GM11168 (cell line): ENCODE measurements at regions not wholly inside any gene's neighbourhood (a gene's known extent, or its start where the extent isn't known, plus 50 kb on each side); places are given as distances from the start of the nearest gene placed in this dataset.

Source experiments
- in situ Hi-C: fragments of 300-500 bp; cut with MboI; formaldehyde crosslinking; loops from one replicate; pipeline ENCODE4 v1.12.0; 2022; ENCODE audit warnings: low sequenced_read_pairs; ENCODE audit not compliant: unreplicated experiment

DNA sequence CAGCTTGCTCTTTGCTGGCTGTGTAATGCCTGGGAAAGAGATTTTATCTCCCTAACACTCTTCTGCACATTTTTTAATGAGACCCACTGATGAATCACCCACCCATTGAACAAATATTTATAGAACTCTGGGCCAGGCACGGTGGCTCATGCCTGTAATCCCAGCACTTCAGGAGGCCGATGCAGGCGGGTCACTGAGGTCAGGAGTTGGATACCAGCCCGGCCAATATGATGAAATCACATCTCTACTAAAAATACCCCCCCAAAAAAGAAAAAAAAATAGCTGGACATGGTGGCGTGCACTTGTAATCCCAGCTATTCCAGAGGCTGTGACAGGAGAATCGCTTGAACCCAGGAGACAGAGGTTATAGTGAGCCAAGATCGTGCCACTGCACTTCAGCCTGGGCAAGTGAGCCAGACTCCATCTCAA lies 82.1 kb upstream of the SIRPA start:
- in situ Hi-C loops, result no loop called here

DNA sequence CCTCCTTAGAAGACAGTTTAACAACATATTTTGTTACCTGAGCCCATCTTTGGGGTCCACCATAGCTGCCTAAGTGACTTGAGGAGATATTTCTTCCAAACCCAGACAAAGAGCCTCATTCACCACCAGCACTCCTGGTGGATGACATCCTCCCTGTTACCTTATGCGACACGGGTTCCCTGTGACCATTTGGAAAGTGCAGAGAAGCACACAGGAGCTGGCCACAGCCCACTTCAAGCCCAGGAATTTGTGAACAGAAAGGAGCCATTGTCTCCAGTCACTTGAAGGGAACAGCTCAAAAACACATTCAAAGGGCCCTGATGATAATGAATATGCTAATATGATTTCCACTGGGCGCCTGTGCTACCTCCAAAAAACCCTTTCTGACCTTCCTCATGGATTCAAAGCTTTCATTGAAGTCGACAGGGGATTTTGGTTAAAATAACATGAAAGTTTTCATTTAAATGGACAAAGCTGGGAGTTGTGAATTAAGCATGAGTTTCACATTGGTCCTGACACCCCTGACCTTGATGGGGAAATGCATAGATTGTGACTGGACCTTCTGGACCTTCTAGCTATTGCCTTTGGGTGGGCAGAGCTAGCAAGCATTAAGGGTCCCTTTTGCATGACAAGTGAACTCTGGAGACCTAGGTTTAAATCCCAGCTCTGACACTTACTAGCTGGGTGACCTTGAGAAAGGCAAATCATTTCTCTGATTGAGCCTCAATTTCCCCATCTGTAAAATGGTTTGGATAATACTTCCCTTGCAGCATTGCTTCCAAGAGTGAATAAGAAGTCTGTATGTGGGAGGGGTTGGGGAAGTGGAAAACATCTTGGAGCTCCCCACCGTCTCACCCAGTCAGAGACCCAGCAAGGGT lies 83.3 kb upstream of the SIRPA start:
- in situ Hi-C loops, result no loop called here

DNA sequence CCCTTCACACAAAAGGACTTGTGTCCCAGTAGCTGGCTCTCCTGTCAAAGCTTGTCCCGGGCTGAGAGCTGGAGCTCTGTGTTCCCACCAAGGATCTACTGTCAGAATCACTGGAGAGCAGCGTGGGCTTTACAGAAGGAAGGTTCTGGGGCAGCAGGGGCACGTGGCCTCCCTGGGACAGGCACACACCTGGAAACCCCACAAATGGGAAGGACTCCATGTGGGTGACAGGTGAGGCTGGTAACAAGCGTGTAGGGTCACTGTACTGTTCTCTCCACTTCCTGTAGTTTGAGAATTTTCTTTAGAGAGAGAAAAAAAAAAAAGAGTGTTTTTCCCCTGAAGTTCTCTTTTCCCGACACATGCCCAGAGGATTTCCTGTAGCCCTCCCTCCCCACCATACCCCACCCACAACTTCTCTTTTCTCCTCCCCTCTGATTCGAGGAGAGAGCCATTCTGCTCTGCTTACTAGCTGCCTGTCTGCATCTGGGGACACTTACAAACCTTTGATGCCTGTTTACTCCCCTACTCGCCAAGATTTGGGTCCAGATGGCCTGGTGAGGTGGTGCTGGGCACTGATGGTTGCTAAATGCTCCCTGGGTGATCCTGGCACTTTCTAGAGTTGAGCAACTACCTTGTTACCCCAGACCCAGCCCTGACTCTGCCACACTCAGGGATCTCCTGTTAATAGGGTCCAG lies 84.1 kb upstream of the SIRPA start:
- in situ Hi-C loops, result no loop called here

DNA sequence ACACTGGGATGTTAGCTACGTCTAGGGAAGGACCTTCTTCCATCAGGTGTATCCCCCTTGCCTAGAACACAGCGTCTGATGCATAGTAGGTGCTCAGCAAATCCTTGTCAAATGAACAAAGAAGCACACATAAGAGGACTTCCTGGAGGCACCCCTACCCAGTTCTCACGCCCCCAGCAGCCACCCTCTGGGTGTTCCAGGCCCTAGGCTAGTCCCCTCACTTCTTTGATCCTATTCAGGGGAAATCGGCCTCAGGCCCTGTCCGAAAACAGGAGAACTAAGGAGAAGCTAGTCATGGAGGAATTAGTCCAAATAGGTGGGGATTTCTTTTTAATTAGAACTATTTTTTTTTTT lies 84.7 kb upstream of the SIRPA start:
- in situ Hi-C loops, result no loop called here

DNA sequence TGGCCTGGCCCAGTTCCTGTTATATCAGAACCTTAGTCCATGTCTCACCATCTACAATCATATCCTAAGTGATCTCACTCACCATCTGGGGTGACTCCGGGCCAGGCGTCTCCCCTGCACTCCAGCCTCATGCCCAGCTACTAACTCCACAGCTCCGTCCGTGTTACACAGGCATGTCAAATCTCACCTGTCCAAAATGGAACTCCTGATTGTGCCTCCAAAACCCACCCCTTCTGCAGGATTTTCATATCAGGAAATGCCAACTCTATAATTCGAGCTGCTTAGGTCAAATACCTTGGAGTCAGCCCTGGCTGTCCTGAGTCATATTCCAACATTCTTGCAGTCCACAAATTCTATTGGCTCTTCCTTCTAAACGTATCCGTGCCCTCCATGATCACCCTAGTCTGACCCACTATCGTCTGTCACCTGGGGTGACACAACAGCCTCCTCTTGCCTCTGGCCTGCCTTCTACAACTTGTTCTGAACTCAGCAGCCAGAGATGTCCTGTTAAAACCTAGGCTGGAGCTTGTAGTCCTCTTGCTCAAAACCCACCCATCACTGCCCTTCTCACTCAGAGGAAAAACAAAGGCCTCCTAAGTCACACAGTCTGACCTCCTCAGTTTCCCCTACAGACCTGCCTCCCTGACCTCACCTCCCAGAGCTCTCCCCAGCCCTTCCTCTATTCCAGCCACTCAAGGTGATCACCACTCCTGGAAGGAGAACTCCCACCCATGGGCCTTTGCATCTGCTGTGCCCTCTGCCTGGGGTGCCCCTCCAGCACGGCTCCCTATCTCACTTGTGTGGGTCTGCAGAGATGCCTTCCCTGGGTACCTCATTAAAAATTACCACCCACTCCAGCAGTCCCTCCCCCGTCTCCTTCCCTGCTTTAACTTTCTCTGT lies 85.3 kb upstream of the SIRPA start:
- in situ Hi-C loops, result no loop called here

DNA sequence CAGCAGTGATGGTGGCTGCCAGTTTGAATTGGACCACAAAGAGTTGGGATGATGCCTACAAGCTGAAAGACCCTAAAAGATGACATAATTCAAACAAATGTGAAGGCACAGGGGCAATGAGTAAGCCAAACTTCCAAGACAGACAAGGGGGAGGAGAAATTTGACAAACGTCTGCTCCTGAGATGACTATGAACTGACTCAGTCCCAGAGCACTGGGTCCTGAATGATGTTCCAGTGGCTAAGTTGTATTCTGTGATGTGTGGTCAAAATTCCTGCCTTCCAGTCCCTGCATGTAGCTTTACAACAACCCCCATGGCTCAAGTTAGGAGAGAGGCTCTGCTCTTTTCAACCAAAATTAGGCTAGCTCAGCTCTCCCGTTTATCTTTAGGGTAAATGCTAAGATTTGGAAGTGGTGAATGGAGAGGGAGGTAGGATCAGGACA lies 86.1 kb upstream of the SIRPA start:
- in situ Hi-C loops, result no loop called here

DNA sequence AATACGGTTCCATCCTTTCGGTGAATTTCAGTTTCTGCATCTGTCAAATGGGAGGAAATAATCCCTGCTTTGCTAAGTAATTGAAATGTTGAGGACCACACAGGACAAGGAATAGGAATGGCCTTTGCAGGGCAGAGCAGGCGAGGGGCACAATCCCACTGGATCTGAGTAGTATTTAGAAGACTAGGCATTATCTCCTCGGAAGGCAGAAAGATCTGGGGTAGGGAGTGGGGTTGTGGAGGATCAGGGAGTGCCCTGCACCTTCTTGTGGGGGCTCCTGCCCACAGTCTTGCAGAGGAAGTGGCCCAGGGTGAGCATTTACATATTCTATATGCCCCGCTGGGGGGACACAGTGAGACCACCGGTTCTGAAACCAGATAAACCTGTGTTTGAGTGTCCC lies 87.1 kb upstream of the SIRPA start:
- in situ Hi-C loops, result no loop called here

DNA sequence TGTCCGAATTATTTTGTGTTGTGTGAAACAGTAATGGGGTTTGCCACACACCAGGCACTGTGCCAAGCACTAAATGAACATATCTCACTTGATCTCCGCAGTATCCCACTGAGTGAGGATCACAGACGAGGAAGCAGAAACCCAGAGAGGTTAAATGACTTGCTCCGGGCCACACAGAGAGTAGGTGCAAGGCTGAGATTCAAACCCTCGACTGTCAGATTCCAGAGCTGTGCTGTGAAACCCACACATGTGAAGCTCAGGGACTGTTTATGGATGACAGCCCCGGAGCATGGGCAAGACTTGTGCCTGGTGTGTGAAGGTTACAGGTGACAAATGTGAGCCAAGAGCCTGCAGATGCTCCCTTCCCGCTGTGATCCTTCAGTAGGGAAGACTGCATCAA lies 87.8 kb upstream of the SIRPA start:
- in situ Hi-C loops, result no loop called here

DNA sequence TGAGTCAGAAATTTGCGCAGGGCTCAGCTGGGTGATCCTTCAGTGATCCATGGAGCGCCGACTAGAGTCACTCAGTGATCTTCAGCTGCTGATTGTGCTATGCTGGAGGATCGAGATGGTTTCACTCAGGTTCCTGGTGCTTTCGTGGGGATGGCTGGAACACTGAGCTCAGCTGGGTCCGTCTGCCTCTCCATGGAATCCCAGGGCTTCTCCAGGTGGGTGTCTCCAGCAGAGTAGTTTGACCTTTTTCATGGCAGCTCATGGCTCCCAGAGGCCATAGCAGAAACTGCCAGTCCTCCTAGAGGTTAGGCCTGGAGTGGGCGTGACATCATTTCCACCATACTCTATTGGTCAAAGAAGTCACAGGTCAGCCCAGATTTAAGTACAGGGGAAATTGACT lies 88.8 kb upstream of the SIRPA start:
- in situ Hi-C loops, result no loop called here

DNA sequence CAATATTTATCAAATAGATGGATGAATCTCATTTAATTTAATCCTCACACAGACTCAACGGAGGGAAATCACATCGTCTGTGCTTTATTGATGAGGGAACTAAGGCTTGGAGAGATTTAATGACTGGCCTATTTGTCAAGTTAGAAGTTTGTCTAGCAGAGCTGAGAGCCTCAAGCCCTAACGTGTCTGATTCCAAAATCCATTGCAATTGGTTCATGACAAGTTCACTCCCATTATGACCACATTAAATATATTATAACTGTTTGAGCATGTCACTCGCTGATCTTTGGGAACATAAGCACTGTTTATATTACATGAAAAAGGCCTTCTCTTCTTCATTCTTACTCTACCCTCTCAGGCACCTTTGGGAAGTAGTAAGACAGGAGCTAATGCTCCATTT lies 89.4 kb upstream of the SIRPA start:
- in situ Hi-C loops, result no loop called here

DNA sequence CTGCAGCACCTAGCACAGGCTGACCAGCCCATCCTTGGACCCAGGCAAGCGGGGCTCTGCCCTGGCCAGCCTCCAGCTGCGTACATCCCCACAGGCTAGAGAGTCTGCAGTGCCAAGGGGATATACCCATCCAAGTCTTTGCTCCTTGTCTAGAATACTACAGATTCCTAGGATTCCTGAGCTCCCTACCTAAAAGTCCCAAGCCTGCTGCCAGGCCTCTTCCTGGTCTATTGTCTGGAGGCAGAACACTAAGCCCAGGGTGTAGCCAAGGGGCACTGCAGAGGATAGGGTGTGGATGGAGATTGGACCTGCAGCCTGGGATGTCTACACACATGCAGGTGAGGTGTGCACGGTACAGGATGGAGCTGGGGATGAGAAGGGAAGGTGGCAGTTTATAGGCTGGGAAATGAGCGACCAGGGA lies 90.0 kb upstream of the SIRPA start:
- in situ Hi-C loops, result no loop called here

DNA sequence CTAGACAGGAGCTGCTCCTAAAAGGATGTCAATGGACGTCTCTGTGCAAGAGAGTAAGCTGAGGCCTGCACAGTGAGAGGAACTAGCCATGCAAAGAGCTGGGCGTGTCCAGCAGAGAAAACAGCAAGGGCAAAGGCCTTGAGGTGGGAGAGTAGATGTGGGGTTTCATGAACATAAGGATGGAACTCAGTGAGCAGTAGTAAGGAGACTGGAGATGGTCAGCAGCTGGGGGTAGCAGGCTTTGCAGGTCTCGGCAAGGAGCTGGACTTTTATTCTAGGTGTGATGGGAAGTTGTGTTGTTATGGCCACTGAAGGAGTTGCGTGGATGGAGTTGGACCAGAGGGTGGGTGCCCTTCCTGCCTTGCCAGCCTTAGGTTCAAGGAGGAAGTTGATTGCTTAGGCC lies 90.7 kb upstream of the SIRPA start:
- in situ Hi-C loops, result no loop called here

DNA sequence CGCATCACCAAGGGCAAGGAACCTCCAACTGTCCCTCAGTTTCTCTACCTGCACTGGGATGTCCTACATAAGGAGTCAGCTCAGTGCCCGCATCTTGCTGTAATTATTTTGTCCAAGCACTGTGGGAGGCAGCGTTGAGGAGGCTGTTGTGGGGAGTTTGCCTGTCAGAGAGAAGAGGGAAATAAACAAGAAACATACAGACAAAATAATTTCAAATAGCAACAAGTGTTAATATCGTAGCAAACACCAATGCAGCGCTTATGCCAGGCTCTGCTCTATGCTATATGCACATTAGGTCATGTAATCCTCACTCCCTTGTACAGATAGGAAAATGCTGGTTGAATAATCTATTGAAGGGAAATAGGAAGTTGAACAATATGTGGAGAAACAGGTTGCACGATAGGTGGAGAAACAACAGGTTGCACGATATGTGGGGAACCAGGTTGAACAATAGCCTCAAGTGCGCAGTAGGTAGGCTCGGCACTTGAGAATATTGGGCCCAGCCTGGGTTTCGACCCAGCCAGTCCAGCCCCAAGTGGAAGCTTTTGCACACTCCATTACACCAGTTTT lies 91.2 kb upstream of the SIRPA start:
- in situ Hi-C loops, result no loop called here

DNA sequence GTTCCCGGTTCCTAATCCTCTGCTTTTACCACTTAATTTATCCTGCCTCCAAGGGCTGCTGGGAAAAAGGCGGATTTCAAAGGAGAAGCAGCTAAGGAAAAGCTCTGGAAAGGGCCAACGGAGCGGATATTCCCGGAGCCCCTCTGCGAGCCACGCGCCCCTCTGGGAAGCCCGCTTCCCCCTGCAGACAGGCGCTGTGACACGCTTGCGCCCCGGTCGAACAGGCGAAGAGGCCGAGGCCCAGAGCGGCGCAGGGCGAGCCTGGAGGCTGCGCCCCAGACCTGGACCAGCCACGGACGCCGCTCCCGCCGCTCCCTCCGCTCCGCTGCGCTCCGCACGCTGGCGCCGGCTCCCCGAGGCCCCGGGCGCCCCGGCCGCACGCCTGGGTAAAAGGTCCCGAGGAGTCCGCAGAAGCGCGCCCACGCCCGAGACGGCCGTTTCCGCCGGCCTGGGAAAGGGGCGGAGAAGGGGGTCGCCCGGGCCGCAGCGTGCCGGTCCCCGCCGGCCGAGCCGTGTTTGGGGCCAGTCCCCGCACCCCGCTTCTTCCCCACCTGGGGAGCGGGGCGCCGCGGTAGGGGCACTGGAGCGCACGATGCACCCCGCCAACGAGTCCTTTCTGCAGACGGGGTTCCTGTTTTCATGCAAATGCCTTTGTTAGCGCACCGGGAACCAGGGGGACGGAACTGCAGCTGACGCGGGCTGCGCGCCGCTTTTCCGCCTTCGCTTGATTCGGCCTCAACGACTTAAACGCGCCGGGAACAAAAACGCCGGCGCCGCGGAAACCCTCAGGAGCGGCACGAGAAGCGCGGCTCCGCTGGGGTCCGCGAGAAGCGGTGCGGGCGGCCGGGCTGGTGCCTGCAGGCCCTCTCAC lies 91.9 kb upstream of the SIRPA start:
- in situ Hi-C loops, result no loop called here

DNA sequence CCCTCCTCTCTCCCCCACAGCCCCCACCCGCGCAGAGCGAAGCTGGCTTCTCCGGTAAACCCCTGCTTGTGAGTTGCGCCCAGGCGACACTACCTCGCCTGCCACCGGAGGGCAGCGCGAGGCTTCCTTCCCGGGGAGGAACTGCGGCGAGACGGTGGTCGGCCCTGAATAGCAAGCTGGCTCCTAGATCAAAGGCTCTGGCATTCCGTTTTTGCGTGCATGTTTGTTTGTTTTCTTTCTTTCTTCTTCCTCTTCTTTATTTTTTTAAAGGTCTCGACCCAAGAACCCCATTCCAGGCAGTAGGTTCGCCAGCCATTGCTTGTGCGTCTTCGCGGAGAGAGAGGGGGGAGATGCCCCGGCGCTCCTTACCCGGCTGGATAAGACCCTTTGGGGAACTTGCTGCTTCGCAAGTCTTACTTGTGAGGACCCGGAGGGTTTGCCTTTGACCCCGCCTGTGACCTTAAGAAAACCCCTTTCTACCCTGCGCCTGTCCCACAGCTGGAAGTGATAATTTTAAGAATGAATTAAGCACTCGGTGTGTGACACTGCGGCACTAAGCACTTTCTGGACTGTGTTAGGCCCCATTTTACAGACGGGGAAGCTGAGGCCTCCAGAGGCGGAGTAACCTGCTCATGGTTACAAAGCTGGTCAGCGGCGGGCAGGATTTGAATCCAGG lies 92.7 kb upstream of the SIRPA start:
- in situ Hi-C loops, result no loop called here

DNA sequence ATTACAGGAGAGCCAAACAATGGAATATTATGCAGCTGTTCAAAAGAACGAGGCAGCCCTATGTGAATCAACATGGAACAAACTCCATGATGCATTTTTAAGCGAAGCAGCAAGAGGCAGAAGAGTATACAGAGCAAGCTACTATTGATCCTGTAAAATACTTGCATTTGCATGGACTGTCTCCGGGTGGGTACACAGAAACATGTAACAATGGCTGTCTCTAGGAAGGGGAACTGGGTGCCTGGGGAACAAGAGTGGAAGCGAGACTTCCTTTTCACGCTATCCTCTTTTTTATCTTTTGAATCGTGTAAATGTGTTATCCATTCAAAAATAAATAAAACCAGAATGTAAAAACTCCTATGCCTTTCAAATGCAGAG lies 93.3 kb upstream of the SIRPA start:
- in situ Hi-C loops, result no loop called here

DNA sequence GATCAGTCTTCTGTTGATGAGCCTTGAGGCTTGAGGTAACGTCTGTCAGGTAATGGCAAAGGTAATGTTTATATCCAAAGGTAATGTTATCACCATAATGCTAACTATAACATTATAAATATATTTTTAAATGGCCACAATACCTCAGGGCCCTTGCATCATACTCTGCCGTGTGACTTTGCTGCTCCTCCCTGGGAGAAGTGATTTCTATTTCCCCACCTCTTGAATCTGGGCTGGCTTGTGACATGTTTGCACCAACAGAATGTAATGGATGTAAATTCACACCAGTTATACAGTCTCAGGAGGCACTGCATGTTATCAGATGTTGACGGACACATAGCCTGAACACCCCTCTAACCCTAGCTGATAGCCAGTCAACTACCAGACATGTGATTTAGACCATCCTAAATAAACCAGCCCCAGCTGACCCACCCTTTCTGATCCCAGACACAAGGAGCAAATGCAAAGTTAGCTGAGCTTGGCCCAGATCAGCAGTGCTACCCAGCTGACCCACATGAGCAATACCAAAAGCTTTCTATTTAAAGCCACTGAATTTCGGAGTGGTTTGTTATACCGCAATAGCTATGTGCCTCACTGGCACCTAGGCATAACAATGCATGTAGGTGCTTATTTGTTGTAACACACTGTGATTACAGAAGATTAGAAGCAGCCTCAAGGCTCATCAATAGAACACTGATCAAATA lies 93.8 kb upstream of the SIRPA start:
- in situ Hi-C loops, result no loop called here

DNA sequence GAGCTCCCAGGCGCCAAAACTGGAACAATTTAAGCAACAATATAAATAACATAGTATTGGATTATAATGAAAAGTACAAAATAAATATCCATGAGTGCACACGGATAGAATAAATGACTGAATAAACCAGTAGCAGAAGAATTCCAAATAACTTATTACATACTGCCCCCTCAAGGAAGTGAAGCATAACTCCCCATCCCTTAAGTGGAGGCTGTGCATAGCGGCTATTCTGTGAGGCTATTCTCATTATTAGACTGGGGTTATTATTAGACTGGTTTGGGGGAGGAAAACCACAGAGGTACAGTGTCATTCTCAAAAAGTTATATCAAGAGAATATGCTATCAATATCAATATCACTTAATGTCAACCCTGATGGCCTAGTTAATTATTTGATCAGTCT lies 94.4 kb upstream of the SIRPA start:
- in situ Hi-C loops, result no loop called here
